IPS-NIHi7 (cell line): ENCODE measurements at regions not wholly inside any gene's neighbourhood (a gene's known extent, or its start where the extent isn't known, plus 50 kb on each side); places are given as distances from the start of the nearest gene placed in this dataset.
A peak's percentile ranks its signal among the peaks of the same experiment; 100 is the strongest.
"Not testable (repeated sequence)": the region's sequence is repeated elsewhere in the genome, so short reads cannot be mapped to it uniquely, and the experiment has no call there.

Experiments
- DNase-seq: peaks from one replicate; pipeline ENCODE4 v3.0.0; 2012; ENCODE audit warnings: mixed read lengths; ENCODE audit errors: extremely low spot score

DNA sequence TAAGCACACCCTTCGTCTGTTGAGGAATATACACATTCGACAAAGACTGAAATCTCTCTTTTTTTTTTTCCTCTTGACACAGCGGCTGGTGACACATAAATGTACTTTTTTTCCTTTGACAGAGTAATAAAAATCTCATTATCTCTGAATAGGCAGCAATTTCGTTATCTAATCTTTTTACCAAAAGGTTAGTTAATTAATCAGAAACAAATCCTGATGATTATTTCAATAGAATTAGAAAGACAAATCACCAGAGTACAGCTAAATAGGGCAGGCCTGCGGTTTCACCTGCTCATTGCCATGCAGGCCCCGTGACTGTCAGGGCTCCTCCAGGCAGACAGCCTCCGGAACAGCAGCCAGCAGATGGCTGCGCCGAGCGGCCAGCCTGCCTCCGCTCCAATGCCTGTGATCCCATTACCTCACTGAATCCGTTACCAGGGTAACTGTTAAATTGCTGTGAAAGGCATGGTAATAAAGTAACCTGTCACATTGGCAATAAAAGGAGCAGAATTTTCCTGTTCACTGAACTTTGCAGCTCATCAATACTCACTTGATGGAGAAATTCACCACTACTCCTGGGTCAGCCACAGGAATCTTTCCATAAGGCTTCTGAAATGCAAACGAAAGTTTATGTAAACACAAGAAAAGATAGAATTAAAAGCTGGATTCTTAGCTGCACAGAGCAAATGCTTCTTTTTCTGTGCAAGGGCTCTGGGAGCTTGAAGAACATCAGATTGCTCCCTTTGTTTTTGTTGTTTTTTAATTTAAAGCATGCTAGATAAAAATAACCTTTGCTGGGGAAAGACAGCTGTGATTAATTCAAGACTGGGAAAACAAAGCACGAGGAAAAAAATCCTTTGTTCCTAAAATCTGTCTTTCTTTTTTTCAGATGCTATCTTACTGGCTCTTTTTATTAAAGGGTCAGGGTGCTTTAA is 666.4 kb upstream of the ZNF608 start:
- peak; percentile 82 for DNase-seq

DNA sequence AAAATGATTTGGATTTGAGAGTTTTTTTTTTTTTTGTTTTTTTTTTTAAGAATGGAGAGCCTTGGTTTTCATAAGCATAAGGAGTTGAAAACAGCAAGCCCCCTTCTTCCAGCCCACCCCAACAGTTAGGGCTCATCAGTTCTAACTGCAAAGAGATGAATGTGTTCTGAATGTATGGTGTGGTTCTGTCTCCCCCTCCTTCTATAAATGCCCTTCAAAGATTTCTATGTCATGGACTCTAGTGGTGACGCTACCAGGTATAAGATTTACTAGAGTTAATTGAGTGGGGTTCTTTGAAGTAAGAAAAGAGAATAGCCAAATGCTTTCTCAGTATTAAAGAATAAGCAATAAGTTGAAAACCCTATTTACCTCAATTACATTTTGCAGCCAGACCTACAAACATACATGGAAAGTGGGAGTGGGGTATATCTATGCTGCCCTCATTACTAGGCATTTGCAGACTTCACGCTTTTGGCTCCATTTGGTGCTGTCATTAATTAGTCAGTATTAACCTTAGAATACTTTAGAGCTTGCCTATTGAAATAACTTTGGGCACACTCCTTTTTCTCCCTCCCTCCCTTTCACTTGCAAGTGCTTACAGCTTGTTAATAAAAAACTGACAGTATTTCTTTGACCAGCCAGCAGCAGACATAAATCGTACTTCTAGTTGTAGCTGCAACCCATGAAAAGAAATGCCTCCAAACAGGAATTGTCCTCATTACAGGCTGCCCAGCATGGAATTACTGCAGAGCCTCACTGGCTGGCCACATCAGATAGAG is 667.2 kb upstream of the ZNF608 start:
- DNase-seq, result no peak

- DNase-seq, result no peak
Observed at GRCh38 chr5:125415126-125415525, 668.7 kb upstream of the ZNF608 start.

GRCh38 chr5:125416055-125416454 is 669.6 kb upstream of the ZNF608 start:
- no peak for DNase-seq

- no peak for DNase-seq
Observed at GRCh38 chr5:125421006-125421405, 674.6 kb upstream of the ZNF608 start.

DNA sequence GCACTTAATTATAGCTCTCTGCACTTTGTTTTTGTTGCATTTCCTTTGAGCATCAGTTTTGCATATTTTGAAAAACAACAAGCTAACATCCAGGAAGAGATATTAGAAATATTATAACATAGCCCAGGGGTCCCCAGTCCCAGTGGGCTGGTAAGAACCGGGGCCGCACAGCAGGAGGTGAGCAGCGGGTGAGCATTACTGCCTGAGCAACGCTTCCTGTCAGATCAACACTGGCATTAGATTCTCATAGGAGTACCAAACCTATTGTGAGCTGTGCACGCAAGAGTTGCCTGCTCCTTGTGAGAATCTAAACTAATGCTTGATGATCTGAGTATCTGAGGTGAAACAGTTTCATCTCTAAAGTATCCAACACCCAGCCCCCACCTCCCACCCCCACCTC is 675.9 kb upstream of the ZNF608 start:
- DNase-seq, result no peak

DNA sequence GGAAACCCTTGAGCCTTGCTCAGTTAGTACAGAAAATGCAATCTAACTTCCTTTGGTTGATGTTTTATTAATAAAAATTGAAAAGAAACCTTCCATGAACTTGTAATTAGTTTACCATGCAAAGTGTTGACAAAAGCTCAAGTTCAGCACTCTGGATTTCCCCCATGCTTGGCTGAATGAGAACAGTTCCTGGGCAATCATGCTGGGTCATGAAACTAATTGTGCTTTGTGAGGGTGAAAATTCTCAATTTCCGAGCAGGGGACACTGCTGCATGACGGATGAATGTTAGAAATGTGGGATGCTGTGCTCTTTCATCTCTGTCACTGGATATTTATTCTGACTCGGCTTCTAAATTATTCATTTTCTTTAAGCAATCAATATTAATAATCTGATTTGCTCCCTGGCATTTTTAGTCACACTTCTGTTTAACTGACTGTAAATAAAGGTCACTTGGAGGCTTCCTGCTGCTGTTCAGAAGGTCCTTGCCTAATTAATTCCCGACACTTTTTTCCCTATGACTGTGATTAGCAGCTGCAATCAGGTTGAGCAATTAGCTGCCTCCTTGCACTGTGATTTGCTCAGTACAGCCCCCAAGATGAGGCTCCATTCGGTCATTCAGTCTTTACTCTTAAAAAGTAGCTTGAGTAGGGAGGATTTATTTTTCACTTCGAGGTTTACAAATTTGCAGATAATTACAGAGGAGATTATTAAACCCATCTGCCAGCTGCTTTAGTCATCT is 678.1 kb upstream of the ZNF608 start:
- DNase-seq, result no peak

DNA sequence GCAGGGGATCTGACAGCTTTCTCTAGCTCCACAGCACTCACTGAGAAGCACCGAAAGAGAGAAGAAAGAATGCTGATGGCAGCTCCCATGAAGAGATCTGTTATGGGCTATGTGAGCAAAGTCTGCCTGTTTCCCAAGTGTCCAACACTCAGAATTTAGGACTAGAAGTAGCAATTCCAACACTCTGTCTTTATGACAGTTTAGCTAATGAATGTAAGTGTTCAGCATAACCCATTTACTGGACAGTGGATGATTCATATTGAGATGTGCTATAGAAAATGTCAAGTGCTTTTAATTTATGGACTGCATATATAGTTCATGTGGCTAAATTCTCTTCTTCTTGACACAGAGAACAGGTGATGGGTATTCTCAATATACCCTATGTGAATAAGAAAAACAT is 683.1 kb upstream of the ZNF608 start:
- DNase-seq, result no peak

- DNase-seq, result no peak
Observed at GRCh38 chr5:125433457-125433856, 687.0 kb upstream of the ZNF608 start.

GRCh38 chr5:125439243-125439642 is 692.8 kb upstream of the ZNF608 start:
- no peak for DNase-seq

- DNase-seq, result no peak
Observed at GRCh38 chr5:125440905-125441304, 694.5 kb upstream of the ZNF608 start.

DNA sequence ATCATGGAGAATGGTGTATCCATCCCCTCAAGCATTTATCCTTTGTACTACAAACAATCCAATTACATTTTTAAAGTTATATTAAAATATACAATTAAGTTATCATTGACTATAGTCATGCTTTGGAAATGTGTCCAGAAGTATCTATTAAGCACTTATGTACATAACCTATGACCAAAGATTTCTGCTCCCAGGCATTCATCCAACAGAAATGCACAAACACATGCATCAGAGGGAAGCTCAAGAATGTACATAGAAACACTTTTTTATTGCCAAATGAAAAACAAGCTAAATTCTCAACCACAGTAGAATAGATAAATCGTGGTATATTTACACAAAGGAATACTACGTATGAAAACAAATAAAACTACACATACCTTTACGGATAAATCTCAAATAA is 700.5 kb upstream of the ZNF608 start:
- DNase-seq, result no peak

GRCh38 chr5:125450771-125451170 is 704.3 kb upstream of the ZNF608 start:
- no peak for DNase-seq

DNA sequence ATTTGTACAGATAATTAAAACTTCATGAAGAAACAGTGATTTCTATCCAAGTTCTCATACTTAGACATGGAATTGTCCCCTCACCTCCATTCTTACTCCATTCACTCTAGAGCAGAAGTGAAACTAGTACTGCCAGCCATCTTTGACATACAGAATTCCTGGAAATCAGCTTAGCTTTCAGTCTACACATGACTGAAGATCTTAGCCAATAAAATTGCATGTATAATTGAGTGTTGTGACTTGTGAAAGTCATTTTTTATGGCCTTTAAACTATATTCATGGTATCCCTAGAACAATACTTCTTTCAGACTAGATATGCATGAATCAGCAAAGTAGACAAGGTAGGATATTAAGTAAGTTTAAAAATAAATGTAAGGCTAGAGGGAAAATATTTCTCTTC is 705.2 kb upstream of the ZNF608 start:
- DNase-seq, result no peak

- no peak for DNase-seq
Observed at GRCh38 chr5:125452991-125453390, 706.6 kb upstream of the ZNF608 start.

DNA sequence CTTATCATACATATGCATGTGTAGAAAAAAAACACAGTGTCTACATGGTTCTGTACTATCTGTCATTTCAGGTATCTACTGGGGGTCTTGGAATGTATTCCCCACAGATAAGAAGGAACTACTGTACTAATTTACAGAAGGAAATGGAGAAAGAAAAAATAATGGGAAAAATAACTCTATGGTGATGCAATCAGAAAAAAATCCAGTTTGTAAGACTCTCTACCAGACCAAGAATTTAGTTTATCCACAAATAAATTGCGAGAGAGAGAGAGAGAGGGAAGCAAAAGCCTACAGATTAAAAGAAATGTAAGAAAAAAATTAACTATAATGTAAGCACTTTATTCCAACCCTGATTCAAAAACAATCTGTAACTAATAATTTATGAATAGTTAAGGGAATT is 708.6 kb upstream of the ZNF608 start:
- DNase-seq, result no peak

DNA sequence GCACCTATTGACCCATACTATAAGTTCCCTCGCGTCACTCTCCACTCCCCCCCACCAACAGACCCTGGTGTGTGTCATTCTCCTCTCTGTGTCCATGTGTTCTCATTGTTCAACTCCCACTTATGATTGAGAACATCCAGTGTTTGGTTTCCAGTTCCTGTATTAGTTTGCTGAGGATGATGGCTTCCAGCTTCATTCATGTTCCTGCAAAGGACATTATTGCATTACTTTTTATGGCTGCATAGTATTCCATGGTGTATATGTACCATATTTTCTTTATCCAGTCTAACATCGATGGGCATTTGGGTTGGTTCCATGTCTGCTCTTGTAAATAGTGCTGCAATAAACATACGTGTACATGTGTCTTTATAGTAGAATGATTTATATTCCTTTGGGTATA is 709.6 kb upstream of the ZNF608 start:
- not testable (repeated sequence) for DNase-seq

DNA sequence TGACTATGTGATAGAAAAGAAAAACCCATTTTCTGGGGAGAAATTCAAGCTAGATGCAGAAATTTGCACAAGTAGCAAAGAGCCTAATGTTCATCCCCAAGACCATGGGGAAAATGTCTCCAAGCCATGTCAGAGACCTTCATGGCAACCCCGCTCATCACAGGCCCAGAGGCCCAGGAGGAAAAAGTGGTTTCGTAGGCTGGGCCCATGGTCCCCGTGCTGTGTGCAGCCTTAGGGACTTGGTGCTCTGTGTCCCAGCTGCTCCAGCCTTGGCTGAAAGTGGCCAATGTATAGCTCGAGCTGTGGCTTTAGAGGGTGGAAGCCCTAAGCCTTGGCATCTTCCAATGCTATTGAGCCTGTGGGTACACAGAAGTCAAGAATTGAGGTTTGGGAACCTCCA is 711.2 kb upstream of the ZNF608 start:
- DNase-seq, result no peak

GRCh38 chr5:125458949-125459348 is 712.5 kb upstream of the ZNF608 start:
- DNase-seq, result not testable (repeated sequence)

DNA sequence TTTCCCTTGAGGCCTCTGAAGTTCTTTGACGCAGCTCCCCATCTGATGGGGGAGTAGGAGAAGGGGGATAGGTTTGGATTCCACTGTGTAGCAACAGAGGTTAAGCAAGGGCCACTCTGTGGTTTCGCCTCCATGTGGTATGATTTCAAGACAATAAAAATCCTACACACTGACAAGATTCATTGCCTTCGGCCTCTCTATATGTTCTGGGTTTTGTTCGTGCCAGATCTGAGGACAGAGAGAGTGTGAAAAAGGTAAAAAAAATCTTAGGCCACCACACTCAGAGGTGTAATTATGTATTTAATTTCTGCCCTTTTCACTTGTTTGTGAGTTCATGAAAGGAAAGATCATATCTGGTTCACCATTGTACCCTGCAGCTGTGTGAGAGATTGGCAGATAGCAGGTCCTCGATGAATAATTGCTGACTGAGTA is 715.2 kb upstream of the ZNF608 start:
- DNase-seq, result no peak

GRCh38 chr5:125463466-125464092 is 717.1 kb upstream of the ZNF608 start:
- DNase-seq, result no peak
